AG10803 (cell line): ENCODE measurements at regions not wholly inside any gene's neighbourhood (a gene's known extent, or its start where the extent isn't known, plus 50 kb on each side); places are given as distances from the start of the nearest gene placed in this dataset.

Experiments used
- DNase-seq: peaks from one replicate; pipeline ENCODE4 v3.0.0; 2010; ENCODE audit warnings: low read depth
- H3K4me3 ChIP-seq: 2 replicates; pipeline ENCODE4 v1.5.1; 2011; ENCODE audit warnings: mild to moderate bottlenecking, low read length, control low read depth
- TF ChIP-seq, protein P1 (sequence below): conservative IDR thresholded peaks from 2 replicates; pipeline ENCODE4 v1.5.1; 2011; ENCODE audit warnings: mild to moderate bottlenecking, low read length, control low read depth, inconsistent platforms

DNA sequence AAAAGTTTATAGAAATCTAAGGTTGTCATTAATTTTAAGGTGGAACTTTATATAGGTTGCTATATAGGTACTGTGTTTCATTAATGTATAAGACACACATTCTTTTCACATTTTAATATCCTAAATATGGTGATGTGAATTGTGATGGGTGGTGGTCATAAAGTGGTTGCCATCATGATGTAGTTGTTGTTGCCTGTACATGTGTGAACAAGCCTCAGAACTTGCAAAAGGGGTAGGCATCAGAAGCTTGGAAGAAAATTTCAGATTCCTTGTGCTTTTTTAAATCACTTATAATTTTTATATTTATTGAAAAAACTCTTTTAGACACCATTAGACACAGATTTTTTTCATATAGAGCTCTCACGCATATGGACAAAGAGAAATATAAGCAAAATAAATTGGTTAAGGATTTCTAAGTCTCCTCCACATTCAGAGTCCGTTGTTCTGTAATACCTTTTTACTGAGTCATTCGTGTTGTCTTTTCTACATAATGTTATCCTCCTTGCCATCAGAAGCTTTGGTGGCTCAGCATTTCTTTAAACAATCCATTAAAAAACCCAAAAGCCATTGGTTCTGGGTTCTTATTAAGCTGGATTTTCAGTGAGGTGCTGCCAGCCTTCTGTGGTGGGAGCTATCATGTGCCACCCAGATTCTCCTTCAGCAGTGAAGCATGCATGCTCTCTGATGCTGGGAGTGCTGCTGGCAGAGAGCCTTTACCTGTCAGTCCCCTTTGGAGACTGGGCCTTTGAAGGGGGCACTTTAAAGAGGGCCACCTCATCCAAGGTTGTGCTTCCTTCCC lies 140.4 kb upstream of the GALNT15 start:
- DNase-seq = peak; percentile 49
- TF ChIP-seq, protein P1, sequence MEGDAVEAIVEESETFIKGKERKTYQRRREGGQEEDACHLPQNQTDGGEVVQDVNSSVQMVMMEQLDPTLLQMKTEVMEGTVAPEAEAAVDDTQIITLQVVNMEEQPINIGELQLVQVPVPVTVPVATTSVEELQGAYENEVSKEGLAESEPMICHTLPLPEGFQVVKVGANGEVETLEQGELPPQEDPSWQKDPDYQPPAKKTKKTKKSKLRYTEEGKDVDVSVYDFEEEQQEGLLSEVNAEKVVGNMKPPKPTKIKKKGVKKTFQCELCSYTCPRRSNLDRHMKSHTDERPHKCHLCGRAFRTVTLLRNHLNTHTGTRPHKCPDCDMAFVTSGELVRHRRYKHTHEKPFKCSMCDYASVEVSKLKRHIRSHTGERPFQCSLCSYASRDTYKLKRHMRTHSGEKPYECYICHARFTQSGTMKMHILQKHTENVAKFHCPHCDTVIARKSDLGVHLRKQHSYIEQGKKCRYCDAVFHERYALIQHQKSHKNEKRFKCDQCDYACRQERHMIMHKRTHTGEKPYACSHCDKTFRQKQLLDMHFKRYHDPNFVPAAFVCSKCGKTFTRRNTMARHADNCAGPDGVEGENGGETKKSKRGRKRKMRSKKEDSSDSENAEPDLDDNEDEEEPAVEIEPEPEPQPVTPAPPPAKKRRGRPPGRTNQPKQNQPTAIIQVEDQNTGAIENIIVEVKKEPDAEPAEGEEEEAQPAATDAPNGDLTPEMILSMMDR = no peak
- no peak overlapping the region for H3K4me3 ChIP-seq

DNA sequence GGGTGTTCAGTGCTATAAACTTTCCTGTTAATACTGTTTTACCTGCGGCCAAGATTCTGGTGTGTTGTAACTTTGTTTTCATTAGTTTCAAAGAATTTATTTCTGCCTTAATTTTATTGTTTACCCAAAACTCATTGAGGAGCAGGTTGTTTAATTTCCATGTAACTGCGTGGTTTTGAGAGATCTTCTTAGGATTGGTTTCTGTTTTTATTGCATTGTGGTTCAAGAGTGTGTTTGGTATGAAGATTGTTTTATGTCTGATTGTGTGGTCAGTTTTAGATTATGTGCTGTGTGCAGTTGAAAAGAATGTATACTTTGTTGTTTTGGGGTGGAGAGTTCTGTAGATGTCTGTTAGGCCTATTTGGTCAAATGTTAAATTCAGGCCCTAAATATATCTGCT lies 133.5 kb upstream of the GALNT15 start:
- TF ChIP-seq, protein P1 = no peak
- DNase-seq = no peak
- no peak overlapping the region for H3K4me3 ChIP-seq

DNA sequence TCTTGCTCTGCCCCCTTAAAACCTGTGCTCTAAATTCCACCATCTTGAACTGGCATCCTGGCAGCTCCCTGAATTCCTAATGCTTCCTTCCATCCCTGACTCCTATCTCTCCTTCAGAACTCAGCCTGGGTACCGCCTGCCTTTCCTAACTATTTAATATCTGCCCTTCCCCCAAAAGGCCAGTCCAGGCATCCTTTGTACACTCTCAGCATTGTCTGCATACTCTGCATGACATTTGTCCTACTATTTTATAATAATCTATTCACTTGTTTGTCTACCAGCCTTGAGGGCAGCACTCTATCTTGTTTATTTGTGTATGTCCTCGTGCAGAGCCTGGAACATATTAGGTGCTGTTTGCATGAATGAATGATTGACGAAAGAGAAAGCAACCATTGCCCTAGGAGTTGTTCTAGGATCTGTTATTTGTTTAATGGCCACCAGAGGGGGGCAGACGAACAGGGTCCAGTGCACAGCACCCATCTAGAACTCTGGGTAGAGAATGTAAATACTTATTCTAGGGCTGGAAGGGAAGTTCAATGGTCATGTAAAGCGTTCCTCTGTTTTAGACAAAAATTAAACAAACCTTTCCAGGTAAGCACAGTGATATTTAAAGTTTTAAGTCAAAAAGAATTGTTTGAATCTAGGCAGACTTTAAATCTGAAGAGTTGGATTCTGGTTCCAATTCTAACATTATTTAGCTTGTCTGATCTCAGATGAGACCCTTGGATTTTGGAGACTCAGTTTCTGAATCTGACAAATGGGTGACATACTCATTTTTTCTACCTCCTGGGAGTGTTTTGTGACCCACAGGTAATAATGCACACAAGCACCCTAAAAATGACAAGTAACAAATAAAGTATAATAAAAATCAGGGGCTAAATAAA lies 125.8 kb upstream of the GALNT15 start:
- peak; percentile 81 for DNase-seq

DNA sequence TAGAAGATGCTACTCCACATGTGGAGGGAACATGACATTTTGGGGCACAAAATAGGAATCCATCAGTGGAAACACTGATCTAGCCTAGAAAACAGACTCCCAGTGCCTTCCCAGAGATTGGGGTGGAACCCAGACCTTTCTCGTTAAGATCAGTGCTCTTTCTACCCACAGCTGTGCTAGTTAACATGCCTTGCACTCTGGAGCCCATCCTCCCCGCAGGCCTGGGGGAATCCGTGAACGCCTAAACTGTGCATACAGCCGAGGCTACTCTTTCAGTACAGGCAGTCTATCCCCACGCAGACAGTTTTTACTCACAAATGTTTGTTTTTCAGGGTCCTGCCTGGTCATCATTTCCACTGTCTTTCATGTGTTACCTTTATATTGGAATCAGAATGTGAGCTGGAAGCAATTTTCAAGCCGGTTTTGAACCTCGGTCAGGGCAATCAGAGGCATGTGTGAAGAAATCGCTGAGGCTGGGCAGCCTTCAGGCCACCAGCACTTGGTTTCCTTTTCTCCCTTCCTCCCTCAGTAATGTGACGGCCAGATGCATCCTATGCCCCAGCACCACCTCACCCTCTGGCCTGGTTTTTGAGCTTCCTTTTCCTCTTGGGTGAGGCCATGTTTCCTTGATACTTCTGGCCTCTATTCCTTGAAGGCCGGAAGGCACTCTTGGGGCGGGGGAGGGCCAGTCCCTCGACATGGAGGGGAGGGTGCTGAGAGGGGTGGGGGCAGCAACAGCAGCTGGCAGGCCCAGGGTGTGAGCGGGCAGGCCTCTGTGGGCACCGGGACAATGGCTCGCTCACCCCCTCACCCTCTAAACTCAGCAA lies 123.6 kb upstream of the GALNT15 start:
- TF ChIP-seq, protein P1 = no peak
- no peak overlapping the region for H3K4me3 ChIP-seq

More for the DNA sequence above, 125.8 kb upstream of the GALNT15 start:
- H3K4me3 ChIP-seq = peak overlapping the region; percentile 33
- TF ChIP-seq, protein P1 = peak; percentile 83

DNA sequence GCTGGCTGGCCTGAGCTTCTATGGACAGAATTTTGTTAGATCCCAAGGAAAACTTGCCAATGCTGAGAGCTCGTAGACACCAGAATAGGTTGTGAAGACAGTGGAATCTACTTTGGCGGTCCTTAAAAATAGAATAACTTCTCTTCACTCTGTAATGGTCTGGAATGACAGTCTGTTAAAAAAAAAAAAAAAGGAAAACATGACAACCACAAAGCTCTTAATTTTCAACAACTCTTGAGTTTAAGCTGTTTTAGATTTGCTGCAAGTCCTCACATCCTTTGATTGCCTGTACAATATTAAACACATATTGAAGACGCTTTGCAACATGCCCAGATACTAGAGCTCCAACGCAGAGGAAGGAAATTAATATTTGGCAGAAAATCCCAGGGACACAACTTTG lies 122.8 kb upstream of the GALNT15 start:
- peak; percentile 63 for DNase-seq
- TF ChIP-seq, protein P1 = no peak
- no peak overlapping the region for H3K4me3 ChIP-seq

More for the DNA sequence above, 123.6 kb upstream of the GALNT15 start:
- DNase-seq = peak; percentile 73

DNA sequence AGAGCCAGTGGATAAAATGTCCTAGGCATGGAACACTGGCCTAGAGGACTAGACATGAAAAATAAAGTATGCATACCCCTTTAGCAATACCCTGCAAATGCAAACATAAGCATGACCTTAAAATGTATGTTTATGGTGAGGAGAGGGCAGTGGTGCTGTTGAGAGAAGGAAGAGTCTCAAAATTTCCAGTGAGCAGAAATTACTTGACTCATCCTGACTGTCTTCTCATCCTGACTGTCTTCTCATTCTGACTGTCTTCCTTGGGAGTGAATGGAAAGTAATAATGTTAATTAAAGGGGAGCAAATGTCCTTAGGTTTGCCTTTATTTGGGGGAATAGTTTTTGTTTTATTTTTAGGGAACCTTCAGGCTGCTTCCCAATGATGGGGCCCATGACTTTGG lies 121.5 kb upstream of the GALNT15 start:
- DNase-seq = no peak
- TF ChIP-seq, protein P1 = no peak
- H3K4me3 ChIP-seq = no peak overlapping the region
